ENCODE measurements at regions not wholly inside any gene's neighbourhood (a gene's known extent, or its start where the extent isn't known, plus 50 kb on each side); places are given as distances from the start of the nearest gene placed in this dataset.
"Not testable (repeated sequence)": the region's sequence is repeated elsewhere in the genome, so short reads cannot be mapped to it uniquely, and the experiment has no call there.

DNA sequence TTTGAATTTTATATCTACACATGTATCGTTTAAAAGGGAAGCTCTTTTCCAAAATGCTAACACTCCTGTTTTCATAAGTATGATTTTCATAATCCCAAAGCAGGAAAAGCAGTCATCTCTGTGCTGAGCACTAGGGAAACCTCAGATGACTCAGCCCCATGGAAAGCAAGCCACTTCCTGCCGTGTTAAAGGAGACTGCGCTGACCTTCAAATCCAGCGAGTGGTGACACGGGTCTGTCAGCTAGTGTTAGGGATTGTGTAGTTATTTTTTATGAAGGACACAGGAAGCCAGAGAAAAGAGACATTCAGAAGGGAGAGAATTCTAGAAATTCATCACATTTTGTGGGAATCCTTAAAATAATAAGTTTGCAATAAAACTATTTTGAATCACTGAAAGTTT is 57.0 kb upstream of the CD93 start:
- TF ChIP-seq POLR2A (IDR thresholded peaks at IDR 0.05; ENCODE audit: low read length) (no peak), GATA1 (IDR thresholded peaks at IDR 0.05; ENCODE audit: low read depth, low read length) (no peak)
- peak in 1 of 2 experiments; percentile 66 for DNase-seq

DNA sequence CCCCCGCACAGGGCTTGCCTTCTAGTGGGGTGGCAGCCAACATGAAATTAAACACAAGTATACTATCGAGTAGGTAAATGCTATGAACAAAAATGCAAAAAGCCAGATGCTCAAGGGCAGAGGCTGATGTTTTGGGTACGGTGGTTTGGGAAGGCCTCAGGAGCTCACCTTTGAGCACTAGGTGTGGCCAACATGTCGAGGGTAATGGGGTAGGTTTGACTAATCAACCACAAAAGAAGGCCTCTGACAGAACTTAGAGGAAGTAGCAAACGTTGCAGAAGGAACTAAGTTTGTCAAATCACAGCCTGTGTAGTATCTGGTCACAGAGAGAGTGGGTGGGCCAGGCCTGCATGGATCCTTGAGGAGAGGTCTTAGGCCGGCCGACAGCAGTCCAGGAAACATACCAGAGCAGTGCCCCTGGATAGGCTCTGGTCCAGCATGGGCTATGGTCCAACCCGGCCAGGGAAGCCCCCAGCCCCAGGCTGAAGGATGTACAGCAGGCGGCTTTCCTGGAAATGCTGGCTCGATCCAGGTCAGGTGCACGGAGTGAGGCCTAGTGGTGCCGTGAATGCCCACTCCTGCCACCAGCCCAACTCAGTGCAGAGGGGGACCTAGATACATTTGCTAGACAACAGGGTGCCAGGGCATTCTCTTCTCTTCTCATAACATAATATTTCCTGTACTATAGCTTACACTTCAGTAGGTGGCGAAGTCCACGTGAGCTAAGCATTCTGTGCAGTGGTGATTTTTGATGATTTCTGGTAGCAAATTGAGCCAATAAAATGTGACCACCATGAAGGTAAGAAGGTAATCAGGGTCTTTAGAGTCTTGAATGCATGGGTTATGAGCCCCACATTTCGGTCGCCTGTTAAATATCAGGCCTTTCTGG is 56.3 kb upstream of the CD93 start:
- DNase-seq, result no peak
- no peak for TF ChIP-seq POLR2A (IDR thresholded peaks at IDR 0.05; ENCODE audit: low read length)
- TF ChIP-seq GATA1 (IDR thresholded peaks at IDR 0.05; ENCODE audit: low read depth, low read length), result no peak

DNA sequence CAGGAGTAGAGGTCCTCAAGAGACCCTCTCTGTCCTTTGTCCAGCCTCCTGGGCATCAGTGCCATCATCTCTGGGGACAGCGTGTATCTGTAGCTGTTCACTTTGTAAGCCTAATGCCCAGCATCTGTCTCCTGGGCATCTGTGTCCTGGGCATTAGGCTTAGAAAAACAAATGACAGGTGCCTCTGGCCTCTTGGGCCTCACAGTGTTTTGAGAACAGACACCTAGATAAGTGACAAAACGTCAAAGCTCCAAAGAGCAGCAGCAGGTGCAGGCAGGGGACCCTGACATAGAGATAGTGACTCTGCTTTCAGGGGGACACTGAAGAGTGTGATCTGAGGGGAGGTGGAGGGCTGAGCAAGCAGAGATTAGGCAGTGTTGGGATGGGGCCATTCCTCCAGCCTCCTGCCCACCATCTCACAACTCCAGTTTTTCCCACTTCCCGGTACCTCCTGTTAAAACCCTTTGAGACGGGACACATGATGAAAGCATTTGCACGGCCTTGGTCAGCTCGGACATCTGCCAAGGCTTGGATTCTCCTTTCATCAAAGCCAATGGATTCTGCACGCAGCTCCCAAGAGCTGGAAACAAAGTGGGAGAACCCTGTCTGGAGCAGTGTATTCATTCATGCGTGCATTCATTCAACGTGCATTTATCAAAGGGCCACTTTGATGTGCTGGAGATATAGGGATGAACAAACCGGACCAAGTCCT is 55.5 kb upstream of the CD93 start:
- no peak for TF ChIP-seq GATA1 (IDR thresholded peaks at IDR 0.05; ENCODE audit: low read depth, low read length)
- no peak for TF ChIP-seq POLR2A (IDR thresholded peaks at IDR 0.05; ENCODE audit: low read length)
- DNase-seq, result no peak

DNA sequence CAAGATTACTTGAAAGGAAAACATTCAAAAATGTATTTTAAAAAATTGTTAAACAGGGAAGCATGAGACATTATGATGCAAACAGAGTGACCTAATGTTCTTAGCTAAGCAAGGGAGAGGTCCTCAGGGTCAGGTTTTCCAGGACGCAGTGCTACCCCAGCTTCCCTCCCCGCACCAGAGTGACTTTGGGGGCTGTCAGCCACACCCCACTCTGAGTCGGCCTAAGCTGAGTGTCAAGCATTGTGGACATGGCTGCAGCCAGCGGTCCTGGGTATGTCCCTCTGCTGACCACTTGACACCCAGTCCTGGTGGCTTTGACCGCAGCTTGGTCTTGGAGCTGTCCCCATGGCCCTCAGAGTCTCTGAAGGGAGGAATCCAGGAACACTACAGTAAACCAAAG is 54.9 kb upstream of the CD93 start:
- DNase-seq, result no peak
- no peak for TF ChIP-seq GATA1 (IDR thresholded peaks at IDR 0.05; ENCODE audit: low read depth, low read length)
- TF ChIP-seq POLR2A (IDR thresholded peaks at IDR 0.05; ENCODE audit: low read length), result no peak

GRCh38 chr20:23139984-23140383 is 53.9 kb upstream of the CD93 start:
- not testable (repeated sequence) for DNase-seq

GRCh38 chr20:23139524-23139923 is 53.4 kb upstream of the CD93 start:
- TF ChIP-seq POLR2A (IDR thresholded peaks at IDR 0.05; ENCODE audit: low read length) (no peak), GATA1 (IDR thresholded peaks at IDR 0.05; ENCODE audit: low read depth, low read length) (no peak)
- DNase-seq, result peak in 1 of 2 experiments; percentile 35

- TF ChIP-seq POLR2A (IDR thresholded peaks at IDR 0.05; ENCODE audit: low read length), result no peak
- no peak for TF ChIP-seq GATA1 (IDR thresholded peaks at IDR 0.05; ENCODE audit: low read depth, low read length)
- peak in 1 of 2 experiments; percentile 39 for DNase-seq
Observed at GRCh38 chr20:23138682-23139081, 52.6 kb upstream of the CD93 start.

DNA sequence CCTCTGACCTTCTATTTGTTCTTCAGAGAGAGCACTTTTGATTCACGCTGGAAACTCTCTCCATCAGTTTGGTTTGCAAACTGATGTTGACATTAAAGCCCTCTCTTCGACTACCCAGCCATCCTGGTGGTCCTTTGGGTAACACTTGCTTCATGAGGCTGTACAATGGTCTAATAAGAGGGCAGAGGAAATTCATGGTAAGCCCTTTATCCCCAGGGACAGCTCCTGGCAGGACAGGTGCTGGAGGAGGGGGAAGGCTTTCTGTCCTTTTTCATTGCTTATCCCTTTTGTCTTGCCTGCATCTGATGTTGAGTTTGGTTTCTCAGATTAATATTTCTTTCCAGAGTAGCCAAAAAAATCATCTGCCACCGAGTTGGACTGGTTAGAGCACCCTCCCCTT is 52.1 kb upstream of the CD93 start:
- DNase-seq, result no peak
- no peak for TF ChIP-seq GATA1 (IDR thresholded peaks at IDR 0.05; ENCODE audit: low read depth, low read length)
- no peak for TF ChIP-seq POLR2A (IDR thresholded peaks at IDR 0.05; ENCODE audit: low read length)

DNA sequence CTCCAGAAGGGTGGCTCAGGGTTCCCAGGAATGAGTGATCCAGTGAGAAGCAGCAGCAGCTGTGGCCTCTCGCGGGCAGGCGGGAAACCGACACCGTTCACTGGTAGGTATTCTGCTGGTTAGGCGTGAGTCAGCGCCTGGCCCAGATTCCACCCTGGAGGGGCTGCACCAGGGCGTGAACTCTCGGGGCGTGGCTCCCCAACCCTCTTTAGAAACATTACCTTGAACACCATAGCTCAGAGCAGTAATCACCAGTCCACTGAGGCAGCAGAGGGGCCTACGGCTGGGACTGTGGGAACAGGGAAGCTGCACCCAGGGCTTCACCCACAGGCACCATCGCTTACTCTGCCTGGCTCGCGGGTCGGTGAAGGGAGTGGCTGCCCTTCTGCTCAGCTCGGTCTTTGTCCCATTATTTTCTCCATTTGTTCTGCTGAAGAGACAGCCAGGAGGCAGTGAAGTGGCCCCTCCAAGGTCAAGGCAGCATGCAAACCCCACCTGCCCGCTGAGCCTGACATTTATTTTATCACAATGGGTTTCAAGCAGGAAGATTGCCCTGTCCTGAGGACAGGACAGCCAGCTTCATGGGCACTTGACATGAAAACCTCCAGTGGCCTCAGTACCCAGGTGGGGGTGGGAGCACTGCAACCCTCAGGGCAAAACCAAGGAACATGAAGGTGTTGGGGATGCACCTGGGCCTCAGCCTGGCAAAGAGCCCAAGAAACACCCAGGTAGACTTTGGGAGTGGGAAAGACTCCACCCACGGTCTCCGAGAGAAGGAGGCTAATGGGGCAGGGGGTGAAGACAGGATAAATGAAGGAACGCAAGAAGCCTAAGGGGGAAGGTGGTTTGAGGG is 51.0 kb upstream of the CD93 start:
- peak; percentile 53 to 55 for DNase-seq
- no peak for TF ChIP-seq GATA1 (IDR thresholded peaks at IDR 0.05; ENCODE audit: low read depth, low read length)
- no peak for TF ChIP-seq POLR2A (IDR thresholded peaks at IDR 0.05; ENCODE audit: low read length)

GRCh38 chr20:23135449-23136420 is 49.6 kb upstream of the CD93 start:
- no peak for DNase-seq
- TF ChIP-seq POLR2A (IDR thresholded peaks at IDR 0.05; ENCODE audit: low read length) (no peak), GATA1 (IDR thresholded peaks at IDR 0.05; ENCODE audit: low read depth, low read length) (no peak)
